A673 (cell line): ENCODE measurements at regions not wholly inside any gene's neighbourhood (a gene's known extent, or its start where the extent isn't known, plus 50 kb on each side); places are given as distances from the start of the nearest gene placed in this dataset.

Experiments
- EZH2 ChIP-seq: fragments of 200-600 bp; sonication (generic); IDR thresholded peaks from 2 replicates; pipeline ENCODE4 v1.6.1; 2017; ENCODE audit warnings: borderline replicate concordance, low read depth, mild to moderate bottlenecking, mixed read lengths, antibody characterized with exemption, low read length; ENCODE audit not compliant: poor library complexity, severe bottlenecking
- TF ChIP-seq, protein P1 (sequence below): fragments of 300-800, 200-600 bp; sonication (generic); conservative IDR thresholded peaks from 2 replicates; pipeline ENCODE4 v1.5.1; 2017; ENCODE audit warnings: low read depth, mild to moderate bottlenecking, antibody characterized with exemption, low read length, moderate library complexity, mixed read lengths

GRCh38 chr3:124298301-124298700, 306.4 kb upstream of the ROPN1 start:
- TF ChIP-seq, protein P1, sequence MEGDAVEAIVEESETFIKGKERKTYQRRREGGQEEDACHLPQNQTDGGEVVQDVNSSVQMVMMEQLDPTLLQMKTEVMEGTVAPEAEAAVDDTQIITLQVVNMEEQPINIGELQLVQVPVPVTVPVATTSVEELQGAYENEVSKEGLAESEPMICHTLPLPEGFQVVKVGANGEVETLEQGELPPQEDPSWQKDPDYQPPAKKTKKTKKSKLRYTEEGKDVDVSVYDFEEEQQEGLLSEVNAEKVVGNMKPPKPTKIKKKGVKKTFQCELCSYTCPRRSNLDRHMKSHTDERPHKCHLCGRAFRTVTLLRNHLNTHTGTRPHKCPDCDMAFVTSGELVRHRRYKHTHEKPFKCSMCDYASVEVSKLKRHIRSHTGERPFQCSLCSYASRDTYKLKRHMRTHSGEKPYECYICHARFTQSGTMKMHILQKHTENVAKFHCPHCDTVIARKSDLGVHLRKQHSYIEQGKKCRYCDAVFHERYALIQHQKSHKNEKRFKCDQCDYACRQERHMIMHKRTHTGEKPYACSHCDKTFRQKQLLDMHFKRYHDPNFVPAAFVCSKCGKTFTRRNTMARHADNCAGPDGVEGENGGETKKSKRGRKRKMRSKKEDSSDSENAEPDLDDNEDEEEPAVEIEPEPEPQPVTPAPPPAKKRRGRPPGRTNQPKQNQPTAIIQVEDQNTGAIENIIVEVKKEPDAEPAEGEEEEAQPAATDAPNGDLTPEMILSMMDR: no peak
- no peak for TF ChIP-seq EZH2
